ENCODE measurements at regions not wholly inside any gene's neighbourhood (a gene's known extent, or its start where the extent isn't known, plus 50 kb on each side); places are given as distances from the start of the nearest gene placed in this dataset.

- H3K27me3 ChIP-seq (ENCODE audit: low read depth, low read length), result no peaks in the 10 kb centered on the region
- no peak overlapping the region for H3K4me3 ChIP-seq (ENCODE audit: low read depth in 1 of 2, low read length in 2 of 2)
- no peak overlapping the region for H3K27ac ChIP-seq (ENCODE audit: low read length)
- no peaks in the 10 kb centered on the region for H3K36me3 ChIP-seq (ENCODE audit: control insufficient read depth in 1 of 2, insufficient read depth in 2 of 2, low read length in 2 of 2)
- H3K9me3 ChIP-seq (ENCODE audit: control insufficient read depth in 1 of 2, low read length in 2 of 2), result no peaks in the 10 kb centered on the region
- peaks cover 0 to 25% of the 10 kb centered on the region in 2 donors for H3K4me1 ChIP-seq (ENCODE audit: control insufficient read depth in 1 of 2, insufficient read depth in 2 of 2, low read length in 2 of 2)
Measured at GRCh38 chr16:85474621-85475217, 138.4 kb upstream of the GSE1 start.

DNA sequence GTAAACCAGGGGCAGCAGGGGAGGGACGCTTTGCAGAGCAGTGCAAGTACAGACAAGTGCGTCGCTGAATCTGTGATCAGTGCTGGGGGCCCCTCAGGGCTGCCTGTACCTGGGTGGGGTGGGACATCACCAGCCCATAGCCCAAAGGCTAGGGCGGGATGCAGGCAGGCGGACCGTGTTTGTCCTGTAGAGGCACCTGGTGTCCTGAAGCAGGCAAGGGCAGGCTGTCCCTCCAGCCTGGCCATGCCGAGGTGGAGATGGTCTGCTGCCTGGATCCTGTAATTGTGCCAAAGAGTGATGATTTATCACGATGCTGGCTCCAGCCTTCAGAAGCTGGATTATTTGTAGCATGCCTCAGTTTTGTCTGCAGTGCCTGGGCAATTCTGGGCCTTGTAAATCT, 137.9 kb upstream of the GSE1 start:
- Histone ChIP-seq H3K4me3 (ENCODE audit: low read depth in 1 of 2, low read length in 2 of 2) (no peak overlapping the region), H3K27me3 (ENCODE audit: low read depth, low read length) (no peaks in the 10 kb centered on the region), H3K4me1 (ENCODE audit: control insufficient read depth in 1 of 2, insufficient read depth in 2 of 2, low read length in 2 of 2) (peaks cover 0 to 25% of the 10 kb centered on the region in 2 donors), H3K27ac (ENCODE audit: low read length) (no peak overlapping the region), H3K9me3 (ENCODE audit: control insufficient read depth in 1 of 2, low read length in 2 of 2) (no peaks in the 10 kb centered on the region), H3K36me3 (ENCODE audit: control insufficient read depth in 1 of 2, insufficient read depth in 2 of 2, low read length in 2 of 2) (no peaks in the 10 kb centered on the region)

DNA sequence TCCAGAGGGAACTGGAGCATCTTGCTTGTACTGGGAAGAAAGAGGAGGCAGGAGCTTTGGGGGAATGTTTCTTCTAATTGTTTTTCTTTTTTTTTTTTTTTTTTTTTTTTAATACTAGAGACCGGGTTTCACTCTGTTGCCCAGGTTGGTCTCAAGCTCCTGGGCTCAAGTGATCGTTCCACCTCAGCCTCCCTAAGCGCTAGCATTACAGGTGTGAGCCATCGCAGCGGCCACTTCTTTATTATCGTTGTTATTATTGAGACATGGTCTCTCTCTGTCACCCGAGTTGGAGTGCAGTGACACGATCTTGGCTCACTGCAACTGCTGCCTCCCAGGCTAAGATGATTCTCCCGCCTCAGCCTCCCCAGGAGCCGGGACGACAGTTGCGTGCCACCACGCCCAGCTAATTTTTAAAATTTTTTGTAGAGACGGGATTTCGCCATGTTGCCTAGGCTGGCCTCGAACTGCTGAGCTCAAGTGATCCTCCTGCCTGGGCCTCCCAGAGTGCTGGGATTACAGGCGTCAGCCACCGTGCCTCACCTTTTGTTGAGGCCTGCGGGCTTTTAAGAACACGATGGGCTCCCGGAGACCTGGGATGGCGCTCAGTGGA, 137.3 kb upstream of the GSE1 start:
- no peaks in the 10 kb centered on the region for H3K36me3 ChIP-seq (ENCODE audit: control insufficient read depth in 1 of 2, insufficient read depth in 2 of 2, low read length in 2 of 2)
- H3K9me3 ChIP-seq (ENCODE audit: control insufficient read depth in 1 of 2, low read length in 2 of 2), result no peaks in the 10 kb centered on the region
- no peak overlapping the region for H3K27ac ChIP-seq (ENCODE audit: low read length)
- no peaks in the 10 kb centered on the region for H3K27me3 ChIP-seq (ENCODE audit: low read depth, low read length)
- peaks cover 0 to 25% of the 10 kb centered on the region in 2 donors for H3K4me1 ChIP-seq (ENCODE audit: control insufficient read depth in 1 of 2, insufficient read depth in 2 of 2, low read length in 2 of 2)
- H3K4me3 ChIP-seq (ENCODE audit: low read depth in 1 of 2, low read length in 2 of 2), result no peak overlapping the region

- Histone ChIP-seq H3K9me3 (ENCODE audit: control insufficient read depth in 1 of 2, low read length in 2 of 2) (no peaks in the 10 kb centered on the region), H3K36me3 (ENCODE audit: control insufficient read depth in 1 of 2, insufficient read depth in 2 of 2, low read length in 2 of 2) (no peaks in the 10 kb centered on the region), H3K4me1 (ENCODE audit: control insufficient read depth in 1 of 2, insufficient read depth in 2 of 2, low read length in 2 of 2) (peaks cover 0 to 25% of the 10 kb centered on the region in 2 donors), H3K27me3 (ENCODE audit: low read depth, low read length) (no peaks in the 10 kb centered on the region), H3K4me3 (ENCODE audit: low read depth in 1 of 2, low read length in 2 of 2) (no peak overlapping the region), H3K27ac (ENCODE audit: low read length) (no peak overlapping the region)
Measured at GRCh38 chr16:85476389-85476788, 136.7 kb upstream of the GSE1 start.

- Histone ChIP-seq H3K27ac (ENCODE audit: low read length) (no peak overlapping the region), H3K4me1 (ENCODE audit: control insufficient read depth in 1 of 2, insufficient read depth in 2 of 2, low read length in 2 of 2) (peaks cover 0 to 14% of the 10 kb centered on the region in 2 donors), H3K36me3 (ENCODE audit: control insufficient read depth in 1 of 2, insufficient read depth in 2 of 2, low read length in 2 of 2) (no peaks in the 10 kb centered on the region), H3K27me3 (ENCODE audit: low read depth, low read length) (no peaks in the 10 kb centered on the region), H3K4me3 (ENCODE audit: low read depth in 1 of 2, low read length in 2 of 2) (no peak overlapping the region), H3K9me3 (ENCODE audit: control insufficient read depth in 1 of 2, low read length in 2 of 2) (no peaks in the 10 kb centered on the region)
Measured at GRCh38 chr16:85477801-85478363, 135.2 kb upstream of the GSE1 start.

- H3K4me3 ChIP-seq (ENCODE audit: low read depth in 1 of 2, low read length in 2 of 2), result no peak overlapping the region
- no peaks in the 10 kb centered on the region for H3K9me3 ChIP-seq (ENCODE audit: control insufficient read depth in 1 of 2, low read length in 2 of 2)
- no peaks in the 10 kb centered on the region for H3K36me3 ChIP-seq (ENCODE audit: control insufficient read depth in 1 of 2, insufficient read depth in 2 of 2, low read length in 2 of 2)
- peaks cover 0 to 9% of the 10 kb centered on the region in 2 donors for H3K4me1 ChIP-seq (ENCODE audit: control insufficient read depth in 1 of 2, insufficient read depth in 2 of 2, low read length in 2 of 2)
- no peak overlapping the region for H3K27ac ChIP-seq (ENCODE audit: low read length)
- H3K27me3 ChIP-seq (ENCODE audit: low read depth, low read length), result no peaks in the 10 kb centered on the region
Measured at GRCh38 chr16:85479972-85480726, 133.0 kb upstream of the GSE1 start.

DNA sequence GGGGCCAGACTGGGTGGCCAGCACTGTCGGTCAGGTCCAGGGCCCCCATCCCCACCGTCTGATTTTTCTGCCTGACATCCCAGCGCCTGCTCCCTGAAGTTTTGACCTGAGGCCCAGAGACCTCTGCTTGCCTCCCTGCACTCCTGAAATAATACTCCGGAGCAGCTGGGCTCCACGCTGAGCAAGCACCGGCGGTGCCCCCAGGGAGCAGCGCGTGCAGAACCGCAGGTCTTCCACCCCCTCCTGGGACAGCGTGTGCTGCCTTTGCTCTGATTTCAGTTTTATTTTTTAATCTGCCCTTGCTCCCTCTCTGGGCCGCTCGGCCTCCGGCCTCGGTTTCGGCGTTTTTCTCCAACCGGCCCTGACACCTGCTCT, 132.4 kb upstream of the GSE1 start:
- Histone ChIP-seq H3K4me1 (ENCODE audit: control insufficient read depth in 1 of 2, insufficient read depth in 2 of 2, low read length in 2 of 2) (peaks cover 0 to 4% of the 10 kb centered on the region in 2 donors), H3K27me3 (ENCODE audit: low read depth, low read length) (no peaks in the 10 kb centered on the region), H3K4me3 (ENCODE audit: low read depth in 1 of 2, low read length in 2 of 2) (no peak overlapping the region), H3K9me3 (ENCODE audit: control insufficient read depth in 1 of 2, low read length in 2 of 2) (no peaks in the 10 kb centered on the region), H3K36me3 (ENCODE audit: control insufficient read depth in 1 of 2, insufficient read depth in 2 of 2, low read length in 2 of 2) (no peaks in the 10 kb centered on the region), H3K27ac (ENCODE audit: low read length) (no peak overlapping the region)

DNA sequence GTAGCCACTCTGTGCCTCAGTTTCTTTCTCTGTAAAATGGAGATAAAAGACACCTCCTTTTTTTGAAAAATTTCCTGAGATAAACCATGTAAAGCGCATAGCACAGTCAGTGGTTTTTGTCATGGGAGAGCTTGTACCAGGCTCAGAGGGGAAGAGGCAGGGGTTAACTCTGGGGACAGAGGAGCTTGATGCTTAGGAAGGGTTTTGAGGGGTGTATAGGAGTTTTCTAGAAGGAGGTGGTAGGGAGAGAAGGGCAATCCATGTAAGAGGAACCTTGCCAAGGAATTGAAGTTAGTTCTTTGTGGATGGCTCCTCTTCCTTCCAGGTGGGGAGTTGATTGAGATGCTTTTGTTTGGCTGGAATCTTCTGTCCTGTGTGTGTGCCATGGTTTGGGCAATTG, 131.9 kb upstream of the GSE1 start:
- Histone ChIP-seq H3K27me3 (ENCODE audit: low read depth, low read length) (no peaks in the 10 kb centered on the region), H3K36me3 (ENCODE audit: control insufficient read depth in 1 of 2, insufficient read depth in 2 of 2, low read length in 2 of 2) (no peaks in the 10 kb centered on the region), H3K4me1 (ENCODE audit: control insufficient read depth in 1 of 2, insufficient read depth in 2 of 2, low read length in 2 of 2) (no peaks in the 10 kb centered on the region), H3K9me3 (ENCODE audit: control insufficient read depth in 1 of 2, low read length in 2 of 2) (no peaks in the 10 kb centered on the region), H3K27ac (ENCODE audit: low read length) (no peak overlapping the region), H3K4me3 (ENCODE audit: low read depth in 1 of 2, low read length in 2 of 2) (no peak overlapping the region)

DNA sequence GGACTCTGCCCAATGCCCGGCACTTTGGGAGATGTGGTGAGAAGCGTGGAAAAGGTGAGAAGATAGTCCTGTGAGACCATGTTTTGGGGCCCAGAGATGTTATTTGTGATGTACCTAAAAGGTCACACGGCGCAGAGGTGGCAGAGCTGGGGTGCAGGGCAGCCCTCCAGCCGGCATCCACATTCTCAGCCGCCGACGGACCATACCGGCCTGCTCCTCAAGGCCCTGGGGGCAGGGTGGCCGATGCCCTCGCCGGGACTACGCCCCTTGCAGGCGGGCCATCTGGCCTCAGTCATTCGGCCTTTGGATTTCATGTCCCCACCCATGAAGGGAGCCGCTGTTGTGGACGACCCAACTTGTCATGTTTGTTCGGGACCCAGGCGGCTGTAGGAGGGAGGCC, 131.4 kb upstream of the GSE1 start:
- no peak overlapping the region for H3K27ac ChIP-seq (ENCODE audit: low read length)
- H3K36me3 ChIP-seq (ENCODE audit: control insufficient read depth in 1 of 2, insufficient read depth in 2 of 2, low read length in 2 of 2), result no peaks in the 10 kb centered on the region
- no peaks in the 10 kb centered on the region for H3K27me3 ChIP-seq (ENCODE audit: low read depth, low read length)
- no peaks in the 10 kb centered on the region for H3K9me3 ChIP-seq (ENCODE audit: control insufficient read depth in 1 of 2, low read length in 2 of 2)
- H3K4me1 ChIP-seq (ENCODE audit: control insufficient read depth in 1 of 2, insufficient read depth in 2 of 2, low read length in 2 of 2), result no peaks in the 10 kb centered on the region
- H3K4me3 ChIP-seq (ENCODE audit: low read depth in 1 of 2, low read length in 2 of 2), result no peak overlapping the region

GRCh38 chr16:85483424-85483823, 129.7 kb upstream of the GSE1 start:
- no peaks in the 10 kb centered on the region for H3K4me1 ChIP-seq (ENCODE audit: control insufficient read depth in 1 of 2, insufficient read depth in 2 of 2, low read length in 2 of 2)
- no peaks in the 10 kb centered on the region for H3K36me3 ChIP-seq (ENCODE audit: control insufficient read depth in 1 of 2, insufficient read depth in 2 of 2, low read length in 2 of 2)
- no peak overlapping the region for H3K4me3 ChIP-seq (ENCODE audit: low read depth in 1 of 2, low read length in 2 of 2)
- H3K27ac ChIP-seq (ENCODE audit: low read length), result no peak overlapping the region
- H3K9me3 ChIP-seq (ENCODE audit: control insufficient read depth in 1 of 2, low read length in 2 of 2), result no peaks in the 10 kb centered on the region
- H3K27me3 ChIP-seq (ENCODE audit: low read depth, low read length), result no peaks in the 10 kb centered on the region

- H3K36me3 ChIP-seq (ENCODE audit: control insufficient read depth in 1 of 2, insufficient read depth in 2 of 2, low read length in 2 of 2), result no peaks in the 10 kb centered on the region
- H3K4me3 ChIP-seq (ENCODE audit: low read depth in 1 of 2, low read length in 2 of 2), result no peak overlapping the region
- no peaks in the 10 kb centered on the region for H3K27me3 ChIP-seq (ENCODE audit: low read depth, low read length)
- no peaks in the 10 kb centered on the region for H3K9me3 ChIP-seq (ENCODE audit: control insufficient read depth in 1 of 2, low read length in 2 of 2)
- no peaks in the 10 kb centered on the region for H3K4me1 ChIP-seq (ENCODE audit: control insufficient read depth in 1 of 2, insufficient read depth in 2 of 2, low read length in 2 of 2)
- no peak overlapping the region for H3K27ac ChIP-seq (ENCODE audit: low read length)
Measured at GRCh38 chr16:85484347-85485300, 128.5 kb upstream of the GSE1 start.

Measured in muscle layer of duodenum (tissue), 2 donors.